ENCODE measurements at regions not wholly inside any gene's neighbourhood (a gene's known extent, or its start where the extent isn't known, plus 50 kb on each side); places are given as distances from the start of the nearest gene placed in this dataset.

DNA sequence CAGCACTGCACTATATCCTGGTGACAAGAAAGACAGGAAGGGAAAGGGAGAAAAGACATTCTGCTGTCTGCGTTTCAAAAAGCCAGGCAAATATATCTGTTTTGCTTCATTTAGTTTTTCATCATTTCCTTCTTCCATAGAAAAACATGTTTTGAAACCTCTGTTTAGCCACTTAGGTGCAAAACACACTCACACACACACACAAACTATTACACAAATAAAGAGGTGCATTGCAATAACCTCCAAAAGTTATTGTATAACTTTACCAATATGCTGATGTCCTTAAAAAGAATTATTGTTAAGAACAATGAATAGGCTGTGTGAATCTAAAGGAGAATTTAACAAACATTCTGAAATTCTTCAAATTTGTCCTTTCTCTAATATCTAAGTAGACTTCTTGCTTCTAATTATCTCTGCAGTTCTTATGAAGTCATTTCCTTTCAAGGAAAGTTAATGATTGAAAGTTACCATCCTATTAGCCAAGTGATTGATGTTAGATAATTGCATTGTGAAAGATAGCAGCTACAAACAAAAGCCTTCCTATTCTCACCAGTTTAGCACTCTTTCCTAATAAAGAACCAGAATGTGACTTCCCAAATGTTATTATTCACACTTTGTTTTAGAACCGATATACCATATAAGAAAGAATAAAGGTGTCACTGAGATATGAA, 516.7 kb downstream of the KCNJ3 start:
- no peak for TF ChIP-seq EZH2 (IDR thresholded peaks at IDR 0.05; ENCODE audit: insufficient read depth, low read length)
- TF ChIP-seq, protein P1, sequence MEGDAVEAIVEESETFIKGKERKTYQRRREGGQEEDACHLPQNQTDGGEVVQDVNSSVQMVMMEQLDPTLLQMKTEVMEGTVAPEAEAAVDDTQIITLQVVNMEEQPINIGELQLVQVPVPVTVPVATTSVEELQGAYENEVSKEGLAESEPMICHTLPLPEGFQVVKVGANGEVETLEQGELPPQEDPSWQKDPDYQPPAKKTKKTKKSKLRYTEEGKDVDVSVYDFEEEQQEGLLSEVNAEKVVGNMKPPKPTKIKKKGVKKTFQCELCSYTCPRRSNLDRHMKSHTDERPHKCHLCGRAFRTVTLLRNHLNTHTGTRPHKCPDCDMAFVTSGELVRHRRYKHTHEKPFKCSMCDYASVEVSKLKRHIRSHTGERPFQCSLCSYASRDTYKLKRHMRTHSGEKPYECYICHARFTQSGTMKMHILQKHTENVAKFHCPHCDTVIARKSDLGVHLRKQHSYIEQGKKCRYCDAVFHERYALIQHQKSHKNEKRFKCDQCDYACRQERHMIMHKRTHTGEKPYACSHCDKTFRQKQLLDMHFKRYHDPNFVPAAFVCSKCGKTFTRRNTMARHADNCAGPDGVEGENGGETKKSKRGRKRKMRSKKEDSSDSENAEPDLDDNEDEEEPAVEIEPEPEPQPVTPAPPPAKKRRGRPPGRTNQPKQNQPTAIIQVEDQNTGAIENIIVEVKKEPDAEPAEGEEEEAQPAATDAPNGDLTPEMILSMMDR (IDR thresholded peaks at IDR 0.05; ENCODE audit: insufficient read depth, low read depth, low read length): no peak

Measured in astrocyte (in vitro differentiated cells and primary cell).